Erythroblast (primary cell): ENCODE measurements at regions not wholly inside any gene's neighbourhood (a gene's known extent, or its start where the extent isn't known, plus 50 kb on each side); places are given as distances from the start of the nearest gene placed in this dataset.

ENCODE experiments used
- DNase-seq, 2 experiments: peaks; one replicate each; lab custom pipeline; 2025; lab: John Stamatoyannopoulos, UW
- GATA1 ChIP-seq: IDR thresholded peaks from 2 replicates; pipeline ENCODE4 v1.6.1; 2011; ENCODE audit warnings: low read depth, mild to moderate bottlenecking, control low read depth, low read length, moderate library complexity
- POLR2A ChIP-seq: IDR thresholded peaks from 2 replicates; pipeline ENCODE4 v1.6.1; 2011; ENCODE audit warnings: mild to moderate bottlenecking, low read length

DNA sequence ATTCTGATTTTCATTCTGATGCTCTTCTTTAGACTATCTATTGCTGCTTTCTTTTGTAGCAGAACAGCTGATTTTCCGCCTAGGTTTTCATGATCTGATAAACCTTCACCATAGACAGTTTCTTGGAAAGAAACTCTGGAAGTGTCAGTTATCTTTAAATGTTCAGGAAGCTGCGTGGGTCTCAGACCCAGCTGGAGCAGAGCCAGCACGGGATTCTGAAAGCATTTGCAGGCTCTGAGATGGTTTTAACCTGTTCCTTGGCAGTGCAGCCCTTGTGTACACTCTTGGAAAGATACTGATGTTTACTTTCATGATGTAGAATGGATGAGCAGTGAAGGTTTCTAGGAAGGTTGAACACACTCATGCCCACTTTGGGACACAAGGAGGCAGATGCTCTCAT is 178.0 kb upstream of the DMRT1 start:
- TF ChIP-seq POLR2A = no peak
- no peak for TF ChIP-seq GATA1
- DNase-seq = no peak

GRCh38 chr9:665296-665695 is 176.2 kb upstream of the DMRT1 start:
- DNase-seq = no peak
- no peak for TF ChIP-seq GATA1

GRCh38 chr9:671997-672396 is 169.5 kb upstream of the DMRT1 start:
- TF ChIP-seq GATA1 = no peak
- TF ChIP-seq POLR2A = no peak

GRCh38 chr9:672851-673250 is 168.6 kb upstream of the DMRT1 start:
- no peak for TF ChIP-seq POLR2A
- no peak for TF ChIP-seq GATA1
- DNase-seq = no peak

More at GRCh38 chr9:671997-672396, 169.5 kb upstream of the DMRT1 start:
- DNase-seq = no peak

GRCh38 chr9:673264-673965 is 168.1 kb upstream of the DMRT1 start:
- DNase-seq = no peak
- TF ChIP-seq POLR2A = no peak
- TF ChIP-seq GATA1 = no peak

- DNase-seq = no peak
Observed at GRCh38 chr9:673966-674526, 167.5 kb upstream of the DMRT1 start.

GRCh38 chr9:675697-676370 is 165.7 kb upstream of the DMRT1 start:
- DNase-seq = no peak

More at GRCh38 chr9:673966-674526, 167.5 kb upstream of the DMRT1 start:
- TF ChIP-seq POLR2A = no peak
- no peak for TF ChIP-seq GATA1

DNA sequence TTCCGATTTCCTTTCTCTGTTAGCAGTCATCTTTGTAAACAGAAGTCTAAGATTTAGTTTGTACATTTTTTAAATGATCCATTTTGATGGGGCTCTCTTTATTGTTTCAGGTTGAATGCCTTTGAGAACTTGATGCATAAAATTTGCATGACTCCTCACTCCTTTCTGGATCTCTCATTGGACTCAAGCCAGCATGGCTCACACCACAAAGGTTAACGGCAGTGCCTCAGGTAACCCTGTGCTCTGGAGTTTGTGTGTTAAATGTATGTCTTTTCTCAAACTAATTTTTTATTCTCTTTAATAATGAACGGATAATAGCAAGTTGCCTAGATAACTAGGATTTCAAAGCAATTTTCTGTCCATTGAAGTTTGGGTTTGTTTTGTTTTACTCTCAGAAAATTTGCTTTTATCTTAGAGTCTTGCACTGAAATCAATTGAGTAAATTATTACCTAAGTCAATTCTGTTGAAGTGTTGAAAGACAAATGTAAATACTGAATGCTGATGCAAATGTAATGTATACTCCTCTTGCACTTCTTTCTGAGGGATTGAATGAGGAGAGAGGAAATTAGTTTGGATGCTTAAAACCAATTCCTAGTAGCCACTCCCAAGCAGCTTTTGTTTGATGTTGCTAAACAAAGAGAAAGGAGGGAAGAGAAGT is 164.6 kb upstream of the DMRT1 start:
- no peak for DNase-seq
- TF ChIP-seq POLR2A = no peak
- TF ChIP-seq GATA1 = no peak

More at GRCh38 chr9:675697-676370, 165.7 kb upstream of the DMRT1 start:
- TF ChIP-seq GATA1 = no peak
- TF ChIP-seq POLR2A = no peak

DNA sequence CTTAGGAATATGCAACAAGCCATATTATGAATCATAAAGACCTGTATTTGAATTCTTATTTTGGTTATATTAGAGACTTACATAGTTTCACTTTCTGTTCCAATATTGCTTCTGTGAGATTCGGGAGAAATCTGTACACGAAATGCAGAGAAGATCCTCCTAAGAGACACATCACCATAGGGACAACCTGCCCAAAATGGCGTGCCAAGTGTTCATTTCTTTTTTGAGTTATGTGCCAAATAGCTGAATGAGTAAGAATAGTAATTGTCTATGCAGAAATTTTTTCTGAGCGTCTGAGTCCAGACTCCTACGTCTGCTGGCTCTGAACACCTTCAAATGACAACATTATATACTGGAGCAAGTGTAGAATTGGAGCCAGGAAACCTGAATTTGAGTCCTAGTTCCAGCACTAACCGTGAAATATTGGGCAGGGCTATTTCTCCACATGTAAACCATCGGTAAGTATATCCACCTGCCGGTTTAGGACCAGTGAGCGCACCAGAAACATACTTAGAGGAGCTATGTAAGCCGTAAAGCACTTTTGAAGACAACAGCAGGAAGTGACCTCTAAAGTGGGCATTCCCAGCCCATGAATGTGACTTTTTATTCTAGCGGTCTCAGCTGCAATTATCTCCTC is 163.9 kb upstream of the DMRT1 start:
- no peak for TF ChIP-seq GATA1
- TF ChIP-seq POLR2A = no peak
- DNase-seq = no peak

DNA sequence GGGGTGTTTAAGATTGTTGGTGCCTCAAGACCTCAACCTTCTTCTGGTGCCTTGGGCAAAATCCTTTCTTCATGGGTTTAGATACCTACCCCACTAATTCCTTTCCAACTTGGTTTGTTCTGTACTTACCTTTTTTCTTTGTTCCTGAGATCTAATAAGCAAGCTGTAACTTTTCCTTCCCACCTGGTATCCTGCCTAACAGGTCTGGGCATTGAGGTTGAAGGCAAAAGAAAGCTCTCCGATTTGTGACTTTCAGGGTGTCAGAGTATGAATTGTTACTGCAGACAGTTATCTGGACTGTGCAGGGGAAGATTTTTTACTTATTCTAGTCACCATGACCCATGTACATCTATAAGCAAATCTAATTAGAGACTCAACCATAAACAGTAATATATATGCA is 162.6 kb upstream of the DMRT1 start:
- no peak for DNase-seq
- TF ChIP-seq POLR2A (no peak), GATA1 (no peak)

DNA sequence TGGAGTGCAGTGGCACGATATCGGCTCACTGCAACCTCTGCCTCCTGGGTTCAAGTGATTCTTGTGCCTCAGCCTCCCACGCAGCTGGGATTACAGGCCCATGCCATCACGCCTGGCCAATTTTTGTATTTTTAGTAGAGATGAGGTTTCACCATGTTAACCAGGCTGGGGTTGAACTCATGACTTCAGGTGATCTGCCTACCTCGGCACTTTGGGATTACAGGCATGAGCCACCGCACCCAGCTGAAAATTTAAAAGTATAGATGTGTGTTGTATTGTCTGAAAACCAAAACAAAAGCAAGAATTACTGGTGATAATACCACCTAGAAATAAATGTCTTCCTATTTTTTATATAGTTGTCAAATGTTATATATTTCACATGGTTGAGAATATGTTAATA is 162.0 kb upstream of the DMRT1 start:
- no peak for DNase-seq

DNA sequence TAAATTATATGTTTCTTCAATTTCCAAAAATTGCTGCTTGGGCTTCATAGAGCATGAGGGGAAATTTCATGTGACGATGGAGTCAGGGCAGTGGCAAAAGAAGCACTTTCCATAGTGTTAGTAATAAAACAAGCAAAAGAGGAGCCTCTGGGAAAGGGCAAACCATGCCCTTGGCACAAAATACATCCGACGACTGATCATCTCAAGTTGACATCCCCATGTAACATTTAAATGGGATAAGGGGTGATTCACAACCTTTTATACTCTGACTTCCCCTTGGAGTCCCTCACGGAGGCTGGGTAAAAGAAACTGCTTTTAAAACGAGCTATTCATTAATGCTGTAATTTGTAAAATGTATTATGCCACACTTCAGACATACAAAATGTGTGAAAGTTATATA is 161.4 kb upstream of the DMRT1 start:
- TF ChIP-seq POLR2A (no peak), GATA1 (no peak)
- no peak for DNase-seq

More for the DNA sequence above, 162.0 kb upstream of the DMRT1 start:
- TF ChIP-seq GATA1 (no peak), POLR2A (no peak)

GRCh38 chr9:682633-683508 is 158.6 kb upstream of the DMRT1 start:
- TF ChIP-seq GATA1 (no peak), POLR2A (no peak)
- no peak for DNase-seq
